HL-60 (cell line): ENCODE measurements at regions not wholly inside any gene's neighbourhood (a gene's known extent, or its start where the extent isn't known, plus 50 kb on each side); places are given as distances from the start of the nearest gene placed in this dataset.
"Not testable (repeated sequence)": the region's sequence is repeated elsewhere in the genome, so short reads cannot be mapped to it uniquely, and the experiment has no call there.

Experiments used
- DNase-seq, 2 experiments: peaks; one replicate each; pipeline ENCODE4 v3.0.0-alpha.2; 2010 to 2020; ENCODE audit warnings: low read depth in 1 of 2, low spot score in 1 of 2
- H3K27ac ChIP-seq: fragments of 250-450 bp; sonication (Bioruptor Pico); replicated peaks from 2 replicates; pipeline ENCODE4 v1.5.1; 2020; ENCODE audit warnings: mild to moderate bottlenecking, moderate library complexity
- H3K27me3 ChIP-seq: fragments of 250-450 bp; sonication (Bioruptor Pico); 2 replicates; pipeline ENCODE4 v1.5.1; 2021; ENCODE audit warnings: mild to moderate bottlenecking, moderate library complexity; ENCODE audit not compliant: insufficient read depth, poor library complexity, severe bottlenecking
- H3K4me3 ChIP-seq: replicated peaks from 2 replicates; pipeline ENCODE4 v1.5.1; 2011; ENCODE audit warnings: mild to moderate bottlenecking, control low read depth, low read length; ENCODE audit not compliant: insufficient read depth
- CTCF ChIP-seq: IDR thresholded peaks from one replicate; pipeline ENCODE4 v1.5.1; 2011; ENCODE audit warnings: low read length, control low read depth, inconsistent platforms; ENCODE audit not compliant: insufficient read depth
- GABPA ChIP-seq: IDR thresholded peaks from 2 replicates; pipeline ENCODE4 v1.6.1; 2012; ENCODE audit warnings: low read depth
- POLR2AphosphoS5 ChIP-seq: IDR thresholded peaks from 2 replicates; pipeline ENCODE4 v1.6.1; 2012; ENCODE audit warnings: low read depth
- REST ChIP-seq: IDR thresholded peaks from 2 replicates; pipeline ENCODE4 v1.6.1; 2012; ENCODE audit warnings: low read depth; ENCODE audit not compliant: insufficient replicate concordance
- SPI1 ChIP-seq: IDR thresholded peaks from 2 replicates; pipeline ENCODE4 v1.6.1; 2012; ENCODE audit warnings: low read depth, mild to moderate bottlenecking, borderline replicate concordance

GRCh38 chr6:141195251-141195832 is 937.4 kb upstream of the GJE1 start:
- Histone ChIP-seq H3K4me3 (no peak overlapping the region), H3K27ac (no peak overlapping the region), H3K27me3 (no peaks in the 10 kb centered on the region)
- no peak for DNase-seq
- TF ChIP-seq CTCF: no peak
- no peak for TF ChIP-seq REST
- no peak for TF ChIP-seq GABPA
- no peak for TF ChIP-seq POLR2AphosphoS5
- no peak for TF ChIP-seq SPI1

GRCh38 chr6:141183368-141183767 is 949.4 kb upstream of the GJE1 start:
- TF ChIP-seq REST (no peak), CTCF (no peak), SPI1 (no peak), POLR2AphosphoS5 (no peak), GABPA (no peak)
- DNase-seq: no peak
- no peak overlapping the region for H3K27ac ChIP-seq
- no peaks in the 10 kb centered on the region for H3K27me3 ChIP-seq
- no peak overlapping the region for H3K4me3 ChIP-seq

GRCh38 chr6:141175458-141175857 is 957.3 kb upstream of the GJE1 start:
- not testable (repeated sequence) for H3K4me3 ChIP-seq, DNase-seq, H3K27me3 ChIP-seq, H3K27ac ChIP-seq

- DNase-seq: no peak
- no peak overlapping the region for H3K4me3 ChIP-seq
- H3K27ac ChIP-seq: no peak overlapping the region
- TF ChIP-seq SPI1 (no peak), GABPA (no peak), REST (no peak), CTCF (no peak), POLR2AphosphoS5 (no peak)
- H3K27me3 ChIP-seq: no peaks in the 10 kb centered on the region
Measured at GRCh38 chr6:141174932-141175331, 957.8 kb upstream of the GJE1 start.
